ENCODE measurements at regions not wholly inside any gene's neighbourhood (a gene's known extent, or its start where the extent isn't known, plus 50 kb on each side); places are given as distances from the start of the nearest gene placed in this dataset.

- Histone ChIP-seq H3K4me3 (no peak overlapping the region), H3K4me1 (no peaks in the 10 kb centered on the region), H3K9me3 (no peaks in the 10 kb centered on the region), H3K27me3 (no peaks in the 10 kb centered on the region), H3K27ac (no peak overlapping the region), H3K36me3 (no peaks in the 10 kb centered on the region)
- intact Hi-C loops (cut with DNase I; ENCODE audit: low total_unique reads) (no loop called here), in situ Hi-C loops (cut with MboI; ENCODE audit: low pct_ligation_motif_present in 1 of 4, low pct_unique_long_range_greater_than_20kb in 1 of 4, low sequenced_read_pairs in 3 of 4) (no loop called here)
- 56 to 68% methylated on average over 4 to 7 of the region's 7 CpGs for WGBS, 2 donors (ENCODE audit: low coverage in 1 of 2)
- no peak for DNase-seq
- no peak for TF ChIP-seq POLR2AphosphoS5 (IDR thresholded peaks at IDR 0.05)
- no peak for TF ChIP-seq POLR2A (IDR thresholded peaks at IDR 0.05)
- TF ChIP-seq EP300 (IDR thresholded peaks at IDR 0.05; ENCODE audit: low read depth), result no peak
- TF ChIP-seq, protein P1, sequence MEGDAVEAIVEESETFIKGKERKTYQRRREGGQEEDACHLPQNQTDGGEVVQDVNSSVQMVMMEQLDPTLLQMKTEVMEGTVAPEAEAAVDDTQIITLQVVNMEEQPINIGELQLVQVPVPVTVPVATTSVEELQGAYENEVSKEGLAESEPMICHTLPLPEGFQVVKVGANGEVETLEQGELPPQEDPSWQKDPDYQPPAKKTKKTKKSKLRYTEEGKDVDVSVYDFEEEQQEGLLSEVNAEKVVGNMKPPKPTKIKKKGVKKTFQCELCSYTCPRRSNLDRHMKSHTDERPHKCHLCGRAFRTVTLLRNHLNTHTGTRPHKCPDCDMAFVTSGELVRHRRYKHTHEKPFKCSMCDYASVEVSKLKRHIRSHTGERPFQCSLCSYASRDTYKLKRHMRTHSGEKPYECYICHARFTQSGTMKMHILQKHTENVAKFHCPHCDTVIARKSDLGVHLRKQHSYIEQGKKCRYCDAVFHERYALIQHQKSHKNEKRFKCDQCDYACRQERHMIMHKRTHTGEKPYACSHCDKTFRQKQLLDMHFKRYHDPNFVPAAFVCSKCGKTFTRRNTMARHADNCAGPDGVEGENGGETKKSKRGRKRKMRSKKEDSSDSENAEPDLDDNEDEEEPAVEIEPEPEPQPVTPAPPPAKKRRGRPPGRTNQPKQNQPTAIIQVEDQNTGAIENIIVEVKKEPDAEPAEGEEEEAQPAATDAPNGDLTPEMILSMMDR (IDR thresholded peaks at IDR 0.05), result no peak
These were observed 198.7 kb upstream of the SLITRK1 start for GRCh38 chr13:84080748-84081530.

DNA sequence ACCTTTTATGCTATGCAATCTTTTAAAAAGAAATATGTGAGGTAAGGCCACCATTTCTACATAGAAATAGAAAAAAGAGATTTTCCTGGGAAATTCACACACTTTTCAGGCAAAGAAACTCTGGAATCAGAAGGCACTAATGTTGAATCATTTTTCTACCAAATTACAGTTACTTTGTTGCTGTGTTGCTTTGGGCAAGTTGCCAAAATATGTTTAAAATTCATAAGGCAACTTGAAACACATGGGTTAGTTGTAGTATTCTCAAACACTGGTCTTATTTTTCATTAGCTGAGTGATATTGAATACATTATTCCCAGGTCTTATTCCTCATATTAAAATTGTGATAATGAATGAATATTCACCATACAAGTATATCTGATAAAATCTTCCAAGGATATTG lies 195.0 kb upstream of the SLITRK1 start:
- in situ Hi-C loops (cut with MboI; ENCODE audit: low pct_ligation_motif_present in 1 of 4, low pct_unique_long_range_greater_than_20kb in 1 of 4, low sequenced_read_pairs in 3 of 4), result no loop called here

DNA sequence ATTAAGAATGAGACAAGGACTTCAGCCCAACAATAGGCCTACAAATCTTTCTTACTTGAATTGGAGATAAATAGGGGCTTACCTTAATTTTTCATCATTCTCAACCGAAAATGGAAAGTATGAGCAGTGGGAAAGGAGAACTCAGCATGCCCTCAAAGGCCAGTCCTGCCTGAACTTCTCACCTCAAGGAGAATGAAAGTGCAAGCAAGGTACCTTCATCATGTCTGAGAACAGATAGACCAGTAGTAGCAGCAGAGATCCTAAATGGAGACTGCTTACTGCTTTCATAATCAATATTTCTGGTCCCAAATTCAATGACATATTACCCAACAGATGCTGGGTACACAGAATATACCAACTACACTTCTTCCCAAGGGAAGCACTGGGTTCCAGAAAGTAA lies 194.0 kb upstream of the SLITRK1 start:
- in situ Hi-C loops (cut with MboI; ENCODE audit: low pct_ligation_motif_present in 1 of 4, low pct_unique_long_range_greater_than_20kb in 1 of 4, low sequenced_read_pairs in 3 of 4), result no loop called here
- Histone ChIP-seq H3K9me3 (no peaks in the 10 kb centered on the region), H3K27ac (no peak overlapping the region), H3K4me3 (no peak overlapping the region), H3K36me3 (no peaks in the 10 kb centered on the region), H3K4me1 (no peaks in the 10 kb centered on the region), H3K27me3 (no peaks in the 10 kb centered on the region)
- TF ChIP-seq EP300 (IDR thresholded peaks at IDR 0.05; ENCODE audit: low read depth) (no peak), POLR2A (IDR thresholded peaks at IDR 0.05) (no peak), POLR2AphosphoS5 (IDR thresholded peaks at IDR 0.05) (no peak)
- TF ChIP-seq, protein P1 (IDR thresholded peaks at IDR 0.05), result no peak
- no peak for DNase-seq
- intact Hi-C loops (cut with DNase I; ENCODE audit: low total_unique reads), result no loop called here
- WGBS, 2 donors (ENCODE audit: low coverage in 1 of 2), result 63 to 100% methylated on average over 1 of the region's 1 CpG

More for the DNA sequence above, 195.0 kb upstream of the SLITRK1 start:
- Histone ChIP-seq H3K4me3 (no peak overlapping the region), H3K4me1 (no peaks in the 10 kb centered on the region), H3K27me3 (no peaks in the 10 kb centered on the region), H3K36me3 (no peaks in the 10 kb centered on the region), H3K9me3 (no peaks in the 10 kb centered on the region), H3K27ac (no peak overlapping the region)
- no peak for TF ChIP-seq EP300 (IDR thresholded peaks at IDR 0.05; ENCODE audit: low read depth)
- TF ChIP-seq, protein P1 (IDR thresholded peaks at IDR 0.05), result no peak
- intact Hi-C loops (cut with DNase I; ENCODE audit: low total_unique reads), result no loop called here
- DNase-seq, result no peak

GRCh38 chr13:84050536-84050935 lies 168.3 kb upstream of the SLITRK1 start:
- H3K4me3 ChIP-seq, result no peak overlapping the region
- H3K36me3 ChIP-seq, result no peaks in the 10 kb centered on the region
- no peaks in the 10 kb centered on the region for H3K9me3 ChIP-seq
- H3K27ac ChIP-seq, result no peak overlapping the region
- H3K4me1 ChIP-seq, result no peaks in the 10 kb centered on the region
- TF ChIP-seq, protein P1 (IDR thresholded peaks at IDR 0.05), result no peak
- TF ChIP-seq POLR2AphosphoS5 (IDR thresholded peaks at IDR 0.05) (no peak), POLR2A (IDR thresholded peaks at IDR 0.05) (no peak), EP300 (IDR thresholded peaks at IDR 0.05; ENCODE audit: low read depth) (no peak)
- WGBS, 2 donors (ENCODE audit: low coverage in 1 of 2), result 74 to 77% methylated on average over 3 of the region's 3 CpGs
- DNase-seq, result no peak
- in situ Hi-C loops (cut with MboI; ENCODE audit: low pct_ligation_motif_present in 1 of 4, low pct_unique_long_range_greater_than_20kb in 1 of 4, low sequenced_read_pairs in 3 of 4), result no loop called here
- intact Hi-C loops (cut with DNase I; ENCODE audit: low total_unique reads), result no loop called here
- no peaks in the 10 kb centered on the region for H3K27me3 ChIP-seq
